Ishikawa (cell line): ENCODE measurements at regions not wholly inside any gene's neighbourhood (a gene's known extent, or its start where the extent isn't known, plus 50 kb on each side); places are given as distances from the start of the nearest gene placed in this dataset.

ENCODE experiments used
- CEBPB ChIP-seq: IDR thresholded peaks from 2 replicates; pipeline ENCODE4 v1.6.1; 2012
- CREB1 ChIP-seq: IDR thresholded peaks from 2 replicates; pipeline ENCODE4 v1.6.1; 2012; ENCODE audit warnings: low read depth
- EGR1 ChIP-seq: IDR thresholded peaks from 2 replicates; pipeline ENCODE4 v1.6.1; 2012
- EP300 ChIP-seq: IDR thresholded peaks from 2 replicates; pipeline ENCODE4 v1.6.1; 2012; ENCODE audit warnings: borderline replicate concordance
- FOXM1 ChIP-seq: IDR thresholded peaks from 2 replicates; pipeline ENCODE4 v1.6.1; 2012; ENCODE audit warnings: low read depth, borderline replicate concordance
- NFIC ChIP-seq: IDR thresholded peaks from 2 replicates; pipeline ENCODE4 v1.6.1; 2012
- RAD21 ChIP-seq: IDR thresholded peaks from 2 replicates; pipeline ENCODE4 v1.6.1; 2012; ENCODE audit warnings: low read depth
- REST ChIP-seq: IDR thresholded peaks from 2 replicates; pipeline ENCODE4 v1.6.1; 2012; ENCODE audit warnings: low read depth, mild to moderate bottlenecking
- TAF1 ChIP-seq: IDR thresholded peaks from 2 replicates; pipeline ENCODE4 v1.6.1; 2012; ENCODE audit warnings: low read depth, mild to moderate bottlenecking
- TCF12 ChIP-seq: IDR thresholded peaks from 2 replicates; pipeline ENCODE4 v1.6.1; 2012; ENCODE audit warnings: low read depth
- TEAD4 ChIP-seq: IDR thresholded peaks from 2 replicates; pipeline ENCODE4 v1.6.1; 2012
- YY1 ChIP-seq: IDR thresholded peaks from 2 replicates; pipeline ENCODE4 v1.6.1; 2012; ENCODE audit warnings: low read depth
- ZBTB7A ChIP-seq: IDR thresholded peaks from 2 replicates; pipeline ENCODE4 v1.6.1; 2012; ENCODE audit warnings: low read depth
- TF ChIP-seq, protein P1 (sequence below): IDR thresholded peaks from 2 replicates; pipeline ENCODE4 v1.6.1; 2012
- TF ChIP-seq, protein P2 (sequence below): IDR thresholded peaks from 2 replicates; pipeline ENCODE4 v1.6.1; 2012

- TF ChIP-seq REST: no peak
- no peak for TF ChIP-seq TAF1
- TF ChIP-seq CREB1: no peak
- no peak for TF ChIP-seq FOXM1
- no peak for TF ChIP-seq RAD21
- TF ChIP-seq, protein P1, sequence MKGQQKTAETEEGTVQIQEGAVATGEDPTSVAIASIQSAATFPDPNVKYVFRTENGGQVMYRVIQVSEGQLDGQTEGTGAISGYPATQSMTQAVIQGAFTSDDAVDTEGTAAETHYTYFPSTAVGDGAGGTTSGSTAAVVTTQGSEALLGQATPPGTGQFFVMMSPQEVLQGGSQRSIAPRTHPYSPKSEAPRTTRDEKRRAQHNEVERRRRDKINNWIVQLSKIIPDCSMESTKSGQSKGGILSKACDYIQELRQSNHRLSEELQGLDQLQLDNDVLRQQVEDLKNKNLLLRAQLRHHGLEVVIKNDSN: no peak
- no peak for TF ChIP-seq EGR1
These were observed 83.4 kb downstream of the UNCX start for GRCh38 chr7:1316086-1316485.

- TF ChIP-seq CREB1: no peak
- TF ChIP-seq, protein P2, sequence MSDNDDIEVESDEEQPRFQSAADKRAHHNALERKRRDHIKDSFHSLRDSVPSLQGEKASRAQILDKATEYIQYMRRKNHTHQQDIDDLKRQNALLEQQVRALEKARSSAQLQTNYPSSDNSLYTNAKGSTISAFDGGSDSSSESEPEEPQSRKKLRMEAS: no peak
- TF ChIP-seq FOXM1: no peak
- no peak for TF ChIP-seq ZBTB7A
These were observed 85.0 kb downstream of the UNCX start for GRCh38 chr7:1317646-1318045.

DNA sequence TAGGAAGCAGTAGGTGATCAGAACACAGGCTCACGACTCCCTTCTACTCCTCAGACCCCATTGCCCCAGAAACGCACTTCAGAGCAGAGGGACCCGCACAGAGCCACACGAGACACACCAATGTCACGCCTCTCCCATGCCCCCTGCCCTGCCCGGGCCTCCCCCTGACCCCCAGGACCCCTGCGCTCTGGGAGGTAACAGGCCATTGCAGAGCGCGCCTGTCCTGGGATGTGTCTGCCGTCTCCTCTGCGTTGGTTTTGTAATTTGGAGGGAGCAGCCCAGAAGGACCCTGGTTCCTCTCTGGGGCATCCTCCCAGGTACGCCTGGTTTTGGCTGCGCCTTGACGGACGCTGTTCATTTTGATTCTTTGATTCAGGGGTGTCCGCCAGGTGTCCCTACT lies 85.4 kb downstream of the UNCX start:
- TF ChIP-seq, protein P1: no peak
- no peak for TF ChIP-seq RAD21
- TF ChIP-seq REST: no peak

DNA sequence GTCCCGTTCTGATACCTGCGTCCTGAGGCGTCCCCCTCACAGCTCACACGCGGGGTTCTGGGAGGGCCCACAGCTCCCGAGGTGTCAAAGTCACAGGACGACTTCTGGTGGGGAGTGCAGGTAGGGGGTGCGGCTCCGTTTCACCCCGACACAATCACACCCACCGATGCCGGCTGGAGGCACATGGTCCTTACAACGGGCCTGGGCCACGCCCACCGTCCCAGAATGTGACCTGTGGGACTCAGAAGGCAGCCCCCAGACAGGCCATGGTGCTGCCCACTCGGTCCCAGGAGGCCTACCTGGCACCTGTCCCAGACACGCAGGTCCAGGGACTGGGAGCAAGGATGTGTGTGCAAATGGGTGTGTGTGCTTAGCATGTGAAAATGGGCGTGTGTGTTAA lies 86.0 kb downstream of the UNCX start:
- no peak for TF ChIP-seq TCF12
- no peak for TF ChIP-seq TEAD4

DNA sequence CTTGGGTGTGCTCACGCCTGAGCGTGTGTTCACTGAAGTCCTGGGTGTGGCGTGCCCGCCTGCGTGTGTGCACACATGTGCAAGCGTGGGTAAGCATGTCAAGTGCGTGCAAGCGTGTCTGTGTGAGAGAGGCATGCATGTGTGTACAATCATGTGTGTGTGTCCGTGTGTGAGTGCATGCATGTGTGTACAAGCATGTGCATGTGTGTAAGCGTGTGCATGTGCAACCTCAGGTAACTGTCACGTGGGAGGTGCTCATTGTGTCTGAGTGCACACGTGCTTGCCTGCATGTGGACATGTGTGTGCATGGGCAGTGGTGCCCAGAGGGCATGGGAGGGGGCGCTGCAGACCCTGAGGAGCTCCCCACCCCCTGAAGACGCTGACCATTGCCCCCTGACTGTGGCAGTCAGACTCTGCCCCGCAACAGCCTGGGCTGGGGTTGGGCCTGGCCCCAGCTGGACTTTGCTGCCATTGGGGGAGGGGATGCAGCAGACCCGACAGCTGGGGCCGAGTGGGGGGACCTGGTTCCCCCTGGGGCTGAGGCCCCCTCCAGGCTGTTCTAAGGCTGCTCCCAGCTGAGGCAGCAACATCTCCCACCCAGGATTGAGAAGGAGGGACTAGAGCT lies 88.1 kb downstream of the UNCX start:
- TF ChIP-seq EP300: no peak
- no peak for TF ChIP-seq ZBTB7A
- no peak for TF ChIP-seq TEAD4
- TF ChIP-seq, protein P1: no peak
- no peak for TF ChIP-seq TAF1
- TF ChIP-seq YY1: no peak
- no peak for TF ChIP-seq FOXM1
- no peak for TF ChIP-seq REST
- no peak for TF ChIP-seq EGR1
- TF ChIP-seq TCF12: no peak
- TF ChIP-seq RAD21: no peak
- no peak for TF ChIP-seq CREB1
- TF ChIP-seq CEBPB: no peak
- no peak for TF ChIP-seq NFIC
- TF ChIP-seq, protein P2: no peak
